ENCODE measurements at regions not wholly inside any gene's neighbourhood (a gene's known extent, or its start where the extent isn't known, plus 50 kb on each side); places are given as distances from the start of the nearest gene placed in this dataset.

- no peak for ATAC-seq (ENCODE audit: low FRiP score)
- DNase-seq (ENCODE audit: low spot score), result no peak
- no peak for TF ChIP-seq CTCF (IDR thresholded peaks at IDR 0.05)
Observed at GRCh38 chr22:22977479-22978200, 90.0 kb downstream of the IGLL5 start.

GRCh38 chr22:22978637-22979036 is 91.0 kb downstream of the IGLL5 start:
- no peak for DNase-seq (ENCODE audit: low spot score)
- no peak for ATAC-seq (ENCODE audit: low FRiP score)
- no peak for TF ChIP-seq CTCF (IDR thresholded peaks at IDR 0.05)

- TF ChIP-seq CTCF (IDR thresholded peaks at IDR 0.05), result no peak
- DNase-seq (ENCODE audit: low spot score) (no peak), ATAC-seq (ENCODE audit: low FRiP score) (no peak)
Observed at GRCh38 chr22:22979121-22979724, 91.1 kb upstream of the GNAZ start.

GRCh38 chr22:22979954-22980353 is 90.4 kb upstream of the GNAZ start:
- no peak for TF ChIP-seq CTCF (IDR thresholded peaks at IDR 0.05)
- ATAC-seq (ENCODE audit: low FRiP score) (no peak), DNase-seq (ENCODE audit: low spot score) (no peak)

GRCh38 chr22:22981670-22982571 is 88.4 kb upstream of the GNAZ start:
- no peak for ATAC-seq (ENCODE audit: low FRiP score)
- no peak for TF ChIP-seq CTCF (IDR thresholded peaks at IDR 0.05)
- DNase-seq (ENCODE audit: low spot score), result no peak

GRCh38 chr22:22982616-22983015 is 87.7 kb upstream of the GNAZ start:
- TF ChIP-seq CTCF (IDR thresholded peaks at IDR 0.05), result no peak
- ATAC-seq (ENCODE audit: low FRiP score) (no peak), DNase-seq (ENCODE audit: low spot score) (no peak)
